ENCODE measurements at regions not wholly inside any gene's neighbourhood (a gene's known extent, or its start where the extent isn't known, plus 50 kb on each side); places are given as distances from the start of the nearest gene placed in this dataset.

DNA sequence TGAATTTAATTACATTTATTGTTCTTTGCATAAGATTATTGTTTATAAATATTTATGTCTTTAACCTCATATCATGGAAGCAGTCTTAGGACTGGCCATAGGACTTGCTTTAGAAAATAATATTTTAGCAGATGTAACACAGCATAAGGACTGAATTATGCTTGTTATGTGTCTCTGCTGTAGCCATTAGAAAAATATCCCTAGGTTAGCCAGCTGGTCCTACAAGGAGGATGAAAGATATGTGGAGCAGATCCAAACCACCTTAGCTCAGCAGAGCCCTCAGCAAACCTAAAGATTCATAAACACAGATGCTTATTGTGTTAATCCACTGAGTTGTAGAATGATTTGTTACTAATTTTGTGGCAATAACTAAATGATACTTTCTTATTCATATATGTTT lies 166.0 kb upstream of the COL1A2 start:
- intact Hi-C loops (cut with micrococcal nuclease) (no loop called here), dilution Hi-C loops (cut with MboI; ENCODE audit: extremely low pct_ligation_motif_present, low sequenced_read_pairs) (no loop called here)
- no peaks in the 10 kb centered on the region for H4K20me1 ChIP-seq (replicated peaks; ENCODE audit: control insufficient read depth, extremely low read depth, insufficient read depth, low read length)
- no peaks in the 10 kb centered on the region for H3K36me3 ChIP-seq (ENCODE audit: control insufficient read depth in 2 of 2, extremely low read depth in 1 of 2, insufficient read depth in 2 of 2, low read length in 2 of 2)
- no peaks in the 10 kb centered on the region for H3K79me2 ChIP-seq (ENCODE audit: control insufficient read depth, insufficient read depth, low read length)
- H3K9me3 ChIP-seq (replicated peaks; ENCODE audit: control insufficient read depth, insufficient read depth, low read length) = no peaks in the 10 kb centered on the region
- H3K9ac ChIP-seq (replicated peaks; ENCODE audit: extremely low read depth, insufficient read depth, low read length) = no peak overlapping the region
- FAIRE-seq (no peak), DNase-seq (ENCODE audit: low read depth, low spot score) (no peak)
- H3K4me1 ChIP-seq (ENCODE audit: control insufficient read depth, extremely low read depth, insufficient read depth, low read length) = peaks cover 3% of the 10 kb centered on the region
- ChIA-PET POLR2A (no interaction called here), CTCF (interaction anchor here (1.8 kb wide), 1 partner anchor 60 kb away, joined by 4 read pairs; no protein-coding TSS in a partner anchor)
- H2AFZ ChIP-seq (ENCODE audit: low read depth, low read length) = no peak overlapping the region
- H3K9me1 ChIP-seq (replicated peaks; ENCODE audit: control insufficient read depth, extremely low read depth, insufficient read depth, low read length) = no peaks in the 10 kb centered on the region
- no peak overlapping the region for H3K4me2 ChIP-seq (ENCODE audit: insufficient read depth, low read length)
- H3K27ac ChIP-seq (ENCODE audit: insufficient read depth, low read depth, low read length) = no peak overlapping the region
- TF ChIP-seq MYC (IDR thresholded peaks at IDR 0.05; ENCODE audit: low read depth, low read length) = no peak
- no peak for TF ChIP-seq POLR2AphosphoS5 (IDR thresholded peaks at IDR 0.05; ENCODE audit: insufficient read depth, low read depth, low read length)
- TF ChIP-seq GATA2 (IDR thresholded peaks at IDR 0.05; ENCODE audit: insufficient read depth, insufficient read length, low read depth, low read length) = no peak
- no peak for TF ChIP-seq POLR2A (IDR thresholded peaks at IDR 0.05; ENCODE audit: low read depth, low read length)
- TF ChIP-seq JUN (IDR thresholded peaks at IDR 0.05; ENCODE audit: borderline replicate concordance, insufficient read depth, insufficient read length, low read depth) = no peak
- TF ChIP-seq EZH2 (IDR thresholded peaks at IDR 0.05; ENCODE audit: borderline replicate concordance, low read depth, low read length, severe bottlenecking) = no peak
- no peak for TF ChIP-seq CTCF (IDR thresholded peaks at IDR 0.05; ENCODE audit: extremely low read depth in 1 of 2, insufficient read depth in 1 of 2, low read depth in 1 of 2, low read length in 2 of 2)
- H3K4me3 ChIP-seq (replicated peaks in 1 of 3; ENCODE audit: insufficient read depth in 1 of 3, low read depth in 1 of 3, low read length in 3 of 3) = no peak overlapping the region
- no TSS peak for BruUV-seq (replicated peaks)
- H3K27me3 ChIP-seq (ENCODE audit: control insufficient read depth in 2 of 2, insufficient read depth in 2 of 2, low read length in 2 of 2) = no peaks in the 10 kb centered on the region

GRCh38 chr7:94231305-94231704 lies 163.4 kb upstream of the COL1A2 start:
- no peak overlapping the region for H3K27ac ChIP-seq (ENCODE audit: insufficient read depth, low read depth, low read length)
- intact Hi-C loops (cut with micrococcal nuclease) = no loop called here
- no peaks in the 10 kb centered on the region for H4K20me1 ChIP-seq (replicated peaks; ENCODE audit: control insufficient read depth, extremely low read depth, insufficient read depth, low read length)
- H2AFZ ChIP-seq (ENCODE audit: low read depth, low read length) = no peak overlapping the region
- DNase-seq (ENCODE audit: low read depth, low spot score) = no peak
- no peak overlapping the region for H3K4me2 ChIP-seq (ENCODE audit: insufficient read depth, low read length)
- no peak overlapping the region for H3K9ac ChIP-seq (replicated peaks; ENCODE audit: extremely low read depth, insufficient read depth, low read length)
- no peaks in the 10 kb centered on the region for H3K36me3 ChIP-seq (ENCODE audit: control insufficient read depth in 2 of 2, extremely low read depth in 1 of 2, insufficient read depth in 2 of 2, low read length in 2 of 2)
- dilution Hi-C loops (cut with MboI; ENCODE audit: extremely low pct_ligation_motif_present, low sequenced_read_pairs) = no loop called here
- no peak overlapping the region for H3K4me3 ChIP-seq (replicated peaks in 1 of 3; ENCODE audit: insufficient read depth in 1 of 3, low read depth in 1 of 3, low read length in 3 of 3)
- no peaks in the 10 kb centered on the region for H3K79me2 ChIP-seq (ENCODE audit: control insufficient read depth, insufficient read depth, low read length)
- H3K9me3 ChIP-seq (replicated peaks; ENCODE audit: control insufficient read depth, insufficient read depth, low read length) = no peaks in the 10 kb centered on the region
- BruUV-seq (replicated peaks) = no TSS peak
- POLR2A ChIA-PET = no interaction called here
- CTCF ChIA-PET = no interaction called here
- no peak for FAIRE-seq
- no peaks in the 10 kb centered on the region for H3K9me1 ChIP-seq (replicated peaks; ENCODE audit: control insufficient read depth, extremely low read depth, insufficient read depth, low read length)
- no peaks in the 10 kb centered on the region for H3K4me1 ChIP-seq (ENCODE audit: control insufficient read depth, extremely low read depth, insufficient read depth, low read length)
- TF ChIP-seq MYC (IDR thresholded peaks at IDR 0.05; ENCODE audit: low read depth, low read length) = no peak
- no peak for TF ChIP-seq MAX (IDR thresholded peaks at IDR 0.05; ENCODE audit: insufficient read depth, insufficient read length)
- no peak for TF ChIP-seq GATA2 (IDR thresholded peaks at IDR 0.05; ENCODE audit: insufficient read depth, insufficient read length, low read depth, low read length)
- no peak for TF ChIP-seq CTCF (IDR thresholded peaks at IDR 0.05; ENCODE audit: extremely low read depth in 1 of 2, insufficient read depth in 1 of 2, low read depth in 1 of 2, low read length in 2 of 2)
- H3K27me3 ChIP-seq (ENCODE audit: control insufficient read depth in 2 of 2, insufficient read depth in 2 of 2, low read length in 2 of 2) = no peaks in the 10 kb centered on the region
